Left cardiac atrium (tissue), 4 donors: ENCODE measurements at regions not wholly inside any gene's neighbourhood (a gene's known extent, or its start where the extent isn't known, plus 50 kb on each side); places are given as distances from the start of the nearest gene placed in this dataset.
A peak's percentile ranks its signal among the peaks of the same experiment; 100 is the strongest.

Source experiments
- ATAC-seq, 2 donors: fragments of 200-7000 bp; cut with Tn5 transposase; one replicate each; pipeline ENCODE4 v1.9.1; 2020; ENCODE audit warnings: mild to moderate bottlenecking in 2 of 2, moderate library complexity in 2 of 2
- DNase-seq: peaks from one replicate; pipeline ENCODE4 v3.0.0-alpha.2; 2020
- intact Hi-C, 2 donors: fragments of 100-400 bp; cut with DNase I; formaldehyde crosslinking; loops; one replicate each; pipeline versions ENCODE4 v1.14.1 to v1.15.1; 2022 to 2023
- donor health status: DM: no; HTN: yes; CAD: no.
- donor health status: DM: no; HTN: yes; CAD: no; lungs with severe emphysema.
- donor health status: DM: yes; HTN: yes; CAD: no.
- donor health status: Dilated cardiomyopathy.

- intact Hi-C loops, result no loop called here
- DNase-seq (no peak), ATAC-seq (no peak)
These were observed 248.5 kb downstream of the IPO8 start for GRCh38 chr12:30447061-30447750.

- DNase-seq (no peak), ATAC-seq (no peak)
- intact Hi-C loops, result no loop called here
These were observed 253.2 kb downstream of the IPO8 start for GRCh38 chr12:30442461-30442860.

GRCh38 chr12:30440826-30441602 is 254.7 kb downstream of the IPO8 start:
- DNase-seq (peak; percentile 23), ATAC-seq (peak in 1 of 2 donors; percentile 40)
- intact Hi-C loops, result no loop called here

GRCh38 chr12:30439201-30439600 is 256.5 kb downstream of the IPO8 start:
- DNase-seq (no peak), ATAC-seq (no peak)
- intact Hi-C loops, result no loop called here

GRCh38 chr12:30438601-30439041 is 257.0 kb downstream of the IPO8 start:
- ATAC-seq (peak in 1 of 2 donors; percentile 40), DNase-seq (no peak)
- intact Hi-C loops, result no loop called here

- no peak for DNase-seq
- ATAC-seq, result peak; percentile 81 to 82
- intact Hi-C loops, result no loop called here
These were observed 258.1 kb downstream of the IPO8 start for GRCh38 chr12:30437616-30438015.

GRCh38 chr12:30437044-30437443 is 258.6 kb downstream of the IPO8 start:
- DNase-seq, result no peak
- intact Hi-C loops, result no loop called here
- no peak for ATAC-seq

GRCh38 chr12:30428098-30428497 is 267.6 kb downstream of the IPO8 start:
- ATAC-seq (no peak), DNase-seq (no peak)
- intact Hi-C loops, result no loop called here

- ATAC-seq, result no peak
- intact Hi-C loops, result no loop called here
- no peak for DNase-seq
These were observed 268.1 kb downstream of the IPO8 start for GRCh38 chr12:30427555-30427954.

- ATAC-seq (no peak), DNase-seq (no peak)
- intact Hi-C loops, result no loop called here
These were observed 270.2 kb downstream of the IPO8 start for GRCh38 chr12:30425445-30425844.

- no peak for ATAC-seq
- intact Hi-C loops, result no loop called here
- DNase-seq, result no peak
These were observed 272.3 kb downstream of the IPO8 start for GRCh38 chr12:30423330-30423729.

GRCh38 chr12:30422844-30423243 is 272.8 kb downstream of the IPO8 start:
- intact Hi-C loops, result no loop called here
- DNase-seq, result no peak
- ATAC-seq, result peak; percentile 70 to 71

GRCh38 chr12:30420561-30420960 is 275.1 kb downstream of the IPO8 start:
- intact Hi-C loops, result no loop called here
- ATAC-seq (no peak), DNase-seq (no peak)

GRCh38 chr12:30417697-30418231 is 277.9 kb downstream of the IPO8 start:
- peak in 1 of 2 donors; percentile 96 for ATAC-seq
- no peak for DNase-seq
- intact Hi-C loops, result no loop called here

- DNase-seq (no peak), ATAC-seq (no peak)
- intact Hi-C loops, result no loop called here
These were observed 279.0 kb downstream of the IPO8 start for GRCh38 chr12:30416631-30417030.

- no peak for ATAC-seq
- intact Hi-C loops, result no loop called here
- no peak for DNase-seq
These were observed 279.9 kb downstream of the IPO8 start for GRCh38 chr12:30415777-30416176.

- intact Hi-C loops, result no loop called here
- no peak for ATAC-seq
These were observed 281.2 kb downstream of the IPO8 start for GRCh38 chr12:30414507-30414906.

GRCh38 chr12:30400349-30400748 is 295.3 kb downstream of the IPO8 start:
- DNase-seq (no peak), ATAC-seq (no peak)
- intact Hi-C loops, result no loop called here

More at GRCh38 chr12:30414507-30414906, 281.2 kb downstream of the IPO8 start:
- DNase-seq, result no peak

- intact Hi-C loops, result no loop called here
- no peak for DNase-seq
- no peak for ATAC-seq
These were observed 295.8 kb downstream of the IPO8 start for GRCh38 chr12:30399859-30400258.

GRCh38 chr12:30396576-30396975 is 299.1 kb downstream of the IPO8 start:
- no peak for ATAC-seq
- intact Hi-C loops, result no loop called here
- DNase-seq, result no peak
